ENCODE measurements at regions not wholly inside any gene's neighbourhood (a gene's known extent, or its start where the extent isn't known, plus 50 kb on each side); places are given as distances from the start of the nearest gene placed in this dataset.

DNA sequence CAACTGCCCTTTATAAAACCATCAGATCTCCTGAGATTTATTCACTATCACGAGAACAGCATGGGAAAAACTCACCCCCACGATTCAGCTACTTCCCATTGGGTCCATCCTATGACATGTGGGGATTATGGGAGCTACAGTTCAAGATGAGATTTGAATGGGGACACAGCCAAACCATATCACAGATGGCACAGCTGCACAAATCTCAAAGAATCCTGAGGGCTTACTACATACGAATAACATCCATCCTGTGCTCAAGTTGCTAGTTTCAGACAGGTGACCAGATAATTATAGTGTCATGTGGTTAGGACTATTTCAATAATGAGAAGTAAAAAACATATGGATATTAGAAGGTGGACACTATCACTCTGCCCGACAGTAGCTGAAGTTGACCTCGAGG lies 211.2 kb downstream of the NUAK1 start:
- H3K36me3 ChIP-seq (replicated peaks in 1 of 2; ENCODE audit: control insufficient read depth in 1 of 2, insufficient read depth in 2 of 2, low read length in 2 of 2): no peaks in the 10 kb centered on the region
- FAIRE-seq (no peak), ATAC-seq (no peak), DNase-seq (ENCODE audit: low spot score) (no peak)
- CTCF ChIA-PET (ENCODE audit: low intra/inter-chr PET ratio, low total read pairs): no interaction called here
- 24% methylated on average over 5 of the region's 5 CpGs for WGBS (ENCODE audit: low lambda C conversion rate)
- no peak overlapping the region for H2AFZ ChIP-seq (ENCODE audit: low read length)
- no peak overlapping the region for H3K27ac ChIP-seq (ENCODE audit: extremely low read length, insufficient read depth, low read length)
- no peak overlapping the region for H3K9ac ChIP-seq (ENCODE audit: insufficient read depth, low read depth, low read length)
- in situ Hi-C loops (cut with HindIII; ENCODE audit: extremely low pct_ligation_motif_present, low pct_unique_long_range_greater_than_20kb): no loop called here
- BruUV-seq (replicated peaks): no TSS peak
- H4K20me1 ChIP-seq (ENCODE audit: insufficient read depth, low read length): no peaks in the 10 kb centered on the region
- no peaks in the 10 kb centered on the region for H3K9me3 ChIP-seq (ENCODE audit: low read length)
- no peak overlapping the region for H3K4me2 ChIP-seq (ENCODE audit: low read depth, low read length)
- H3K79me2 ChIP-seq (ENCODE audit: insufficient read depth, low read length): no peaks in the 10 kb centered on the region
- no peak overlapping the region for H3K4me3 ChIP-seq (replicated peaks in 1 of 3; ENCODE audit: insufficient read depth in 1 of 3, low read depth in 2 of 3, low read length in 3 of 3)
- no peaks in the 10 kb centered on the region for H3K4me1 ChIP-seq (ENCODE audit: insufficient read depth, low read length)
- intact Hi-C loops (cut with micrococcal nuclease; ENCODE audit: unreplicated experiment): loop anchor here (2.0 kb wide), 1 partner anchor 73 kb away; no protein-coding TSS in a partner anchor
- no peaks in the 10 kb centered on the region for H3K27me3 ChIP-seq (ENCODE audit: control insufficient read depth in 1 of 2, insufficient read depth in 2 of 2, low read length in 2 of 2)
- POLR2A ChIA-PET: no interaction called here
- no peak for TF ChIP-seq PRPF4 (IDR thresholded peaks at IDR 0.05; ENCODE audit: low read depth, low read length, poor library complexity, severe bottlenecking)
- TF ChIP-seq, protein P1, sequence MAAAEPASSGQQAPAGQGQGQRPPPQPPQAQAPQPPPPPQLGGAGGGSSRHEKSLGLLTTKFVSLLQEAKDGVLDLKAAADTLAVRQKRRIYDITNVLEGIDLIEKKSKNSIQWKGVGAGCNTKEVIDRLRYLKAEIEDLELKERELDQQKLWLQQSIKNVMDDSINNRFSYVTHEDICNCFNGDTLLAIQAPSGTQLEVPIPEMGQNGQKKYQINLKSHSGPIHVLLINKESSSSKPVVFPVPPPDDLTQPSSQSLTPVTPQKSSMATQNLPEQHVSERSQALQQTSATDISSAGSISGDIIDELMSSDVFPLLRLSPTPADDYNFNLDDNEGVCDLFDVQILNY (CRISPR knock-in tag; conservative IDR thresholded peaks at IDR 0.05): no peak
- TF ChIP-seq, protein P2, sequence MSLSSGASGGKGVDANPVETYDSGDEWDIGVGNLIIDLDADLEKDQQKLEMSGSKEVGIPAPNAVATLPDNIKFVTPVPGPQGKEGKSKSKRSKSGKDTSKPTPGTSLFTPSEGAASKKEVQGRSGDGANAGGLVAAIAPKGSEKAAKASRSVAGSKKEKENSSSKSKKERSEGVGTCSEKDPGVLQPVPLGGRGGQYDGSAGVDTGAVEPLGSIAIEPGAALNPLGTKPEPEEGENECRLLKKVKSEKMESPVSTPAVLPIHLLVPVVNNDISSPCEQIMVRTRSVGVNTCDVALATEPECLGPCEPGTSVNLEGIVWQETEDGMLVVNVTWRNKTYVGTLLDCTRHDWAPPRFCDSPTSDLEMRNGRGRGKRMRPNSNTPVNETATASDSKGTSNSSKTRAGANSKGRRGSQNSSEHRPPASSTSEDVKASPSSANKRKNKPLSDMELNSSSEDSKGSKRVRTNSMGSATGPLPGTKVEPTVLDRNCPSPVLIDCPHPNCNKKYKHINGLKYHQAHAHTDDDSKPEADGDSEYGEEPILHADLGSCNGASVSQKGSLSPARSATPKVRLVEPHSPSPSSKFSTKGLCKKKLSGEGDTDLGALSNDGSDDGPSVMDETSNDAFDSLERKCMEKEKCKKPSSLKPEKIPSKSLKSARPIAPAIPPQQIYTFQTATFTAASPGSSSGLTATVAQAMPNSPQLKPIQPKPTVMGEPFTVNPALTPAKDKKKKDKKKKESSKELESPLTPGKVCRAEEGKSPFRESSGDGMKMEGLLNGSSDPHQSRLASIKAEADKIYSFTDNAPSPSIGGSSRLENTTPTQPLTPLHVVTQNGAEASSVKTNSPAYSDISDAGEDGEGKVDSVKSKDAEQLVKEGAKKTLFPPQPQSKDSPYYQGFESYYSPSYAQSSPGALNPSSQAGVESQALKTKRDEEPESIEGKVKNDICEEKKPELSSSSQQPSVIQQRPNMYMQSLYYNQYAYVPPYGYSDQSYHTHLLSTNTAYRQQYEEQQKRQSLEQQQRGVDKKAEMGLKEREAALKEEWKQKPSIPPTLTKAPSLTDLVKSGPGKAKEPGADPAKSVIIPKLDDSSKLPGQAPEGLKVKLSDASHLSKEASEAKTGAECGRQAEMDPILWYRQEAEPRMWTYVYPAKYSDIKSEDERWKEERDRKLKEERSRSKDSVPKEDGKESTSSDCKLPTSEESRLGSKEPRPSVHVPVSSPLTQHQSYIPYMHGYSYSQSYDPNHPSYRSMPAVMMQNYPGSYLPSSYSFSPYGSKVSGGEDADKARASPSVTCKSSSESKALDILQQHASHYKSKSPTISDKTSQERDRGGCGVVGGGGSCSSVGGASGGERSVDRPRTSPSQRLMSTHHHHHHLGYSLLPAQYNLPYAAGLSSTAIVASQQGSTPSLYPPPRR (CRISPR knock-in tag; IDR thresholded peaks at IDR 0.05; ENCODE audit: borderline replicate concordance): no peak
- TF ChIP-seq, protein P3, sequence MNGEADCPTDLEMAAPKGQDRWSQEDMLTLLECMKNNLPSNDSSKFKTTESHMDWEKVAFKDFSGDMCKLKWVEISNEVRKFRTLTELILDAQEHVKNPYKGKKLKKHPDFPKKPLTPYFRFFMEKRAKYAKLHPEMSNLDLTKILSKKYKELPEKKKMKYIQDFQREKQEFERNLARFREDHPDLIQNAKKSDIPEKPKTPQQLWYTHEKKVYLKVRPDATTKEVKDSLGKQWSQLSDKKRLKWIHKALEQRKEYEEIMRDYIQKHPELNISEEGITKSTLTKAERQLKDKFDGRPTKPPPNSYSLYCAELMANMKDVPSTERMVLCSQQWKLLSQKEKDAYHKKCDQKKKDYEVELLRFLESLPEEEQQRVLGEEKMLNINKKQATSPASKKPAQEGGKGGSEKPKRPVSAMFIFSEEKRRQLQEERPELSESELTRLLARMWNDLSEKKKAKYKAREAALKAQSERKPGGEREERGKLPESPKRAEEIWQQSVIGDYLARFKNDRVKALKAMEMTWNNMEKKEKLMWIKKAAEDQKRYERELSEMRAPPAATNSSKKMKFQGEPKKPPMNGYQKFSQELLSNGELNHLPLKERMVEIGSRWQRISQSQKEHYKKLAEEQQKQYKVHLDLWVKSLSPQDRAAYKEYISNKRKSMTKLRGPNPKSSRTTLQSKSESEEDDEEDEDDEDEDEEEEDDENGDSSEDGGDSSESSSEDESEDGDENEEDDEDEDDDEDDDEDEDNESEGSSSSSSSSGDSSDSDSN (CRISPR knock-in tag; IDR thresholded peaks at IDR 0.05): no peak
